Right lobe of liver (tissue), 4 donors: ENCODE measurements at regions not wholly inside any gene's neighbourhood (a gene's known extent, or its start where the extent isn't known, plus 50 kb on each side); places are given as distances from the start of the nearest gene placed in this dataset.

Source experiments
- POLR2A ChIP-seq: fragments of 450-650 bp; IDR thresholded peaks from one replicate; pipeline ENCODE4 v1.6.1; 2017; ENCODE audit warnings: antibody characterized with exemption, mild to moderate bottlenecking
- TF ChIP-seq, protein P1 (sequence below), 4 donors: fragments of 200-600 bp in 3 of 4; fragments of 450-650 bp in 1 of 4; IDR thresholded peaks; one replicate each; pipeline versions ENCODE4 v1.5.1 to v1.8.0; 2016 to 2022; ENCODE audit warnings: antibody characterized with exemption in 4 of 4, mild to moderate bottlenecking in 2 of 4
- donor health status: DM: no; HTN: no; CAD: no.
- donor health status: DM: no; HTN: no; CAD: no.
- donor health status: DM: no; HTN: yes; CAD: no.

DNA sequence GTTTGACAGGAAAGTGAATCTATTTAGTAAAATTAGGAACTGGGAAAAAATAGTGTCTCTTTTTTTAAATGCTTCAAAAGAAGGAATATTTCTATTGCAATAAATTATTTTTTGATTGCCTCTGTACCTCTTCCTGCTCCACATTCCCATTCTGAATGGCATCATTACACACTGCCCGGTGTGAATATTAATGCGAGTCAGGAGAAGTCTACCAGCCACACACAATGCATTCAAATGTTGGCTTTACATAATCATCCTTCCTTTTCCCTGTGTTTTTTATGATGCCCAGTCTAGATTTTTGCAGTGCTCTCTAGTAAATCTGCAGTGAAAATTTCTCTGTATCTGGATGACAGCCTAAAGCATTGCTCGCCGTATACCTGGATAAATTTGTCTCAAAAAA, 118.9 kb downstream of the SAMD5 start:
- TF ChIP-seq, protein P1, sequence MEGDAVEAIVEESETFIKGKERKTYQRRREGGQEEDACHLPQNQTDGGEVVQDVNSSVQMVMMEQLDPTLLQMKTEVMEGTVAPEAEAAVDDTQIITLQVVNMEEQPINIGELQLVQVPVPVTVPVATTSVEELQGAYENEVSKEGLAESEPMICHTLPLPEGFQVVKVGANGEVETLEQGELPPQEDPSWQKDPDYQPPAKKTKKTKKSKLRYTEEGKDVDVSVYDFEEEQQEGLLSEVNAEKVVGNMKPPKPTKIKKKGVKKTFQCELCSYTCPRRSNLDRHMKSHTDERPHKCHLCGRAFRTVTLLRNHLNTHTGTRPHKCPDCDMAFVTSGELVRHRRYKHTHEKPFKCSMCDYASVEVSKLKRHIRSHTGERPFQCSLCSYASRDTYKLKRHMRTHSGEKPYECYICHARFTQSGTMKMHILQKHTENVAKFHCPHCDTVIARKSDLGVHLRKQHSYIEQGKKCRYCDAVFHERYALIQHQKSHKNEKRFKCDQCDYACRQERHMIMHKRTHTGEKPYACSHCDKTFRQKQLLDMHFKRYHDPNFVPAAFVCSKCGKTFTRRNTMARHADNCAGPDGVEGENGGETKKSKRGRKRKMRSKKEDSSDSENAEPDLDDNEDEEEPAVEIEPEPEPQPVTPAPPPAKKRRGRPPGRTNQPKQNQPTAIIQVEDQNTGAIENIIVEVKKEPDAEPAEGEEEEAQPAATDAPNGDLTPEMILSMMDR (IDR thresholded peaks at IDR 0.05), result no peak
- TF ChIP-seq POLR2A, result no peak
